IMR-90 (cell line): ENCODE measurements at regions not wholly inside any gene's neighbourhood (a gene's known extent, or its start where the extent isn't known, plus 50 kb on each side); places are given as distances from the start of the nearest gene placed in this dataset.

ENCODE experiments used
- BHLHE40 ChIP-seq: fragments of 150-350 bp; IDR thresholded peaks from 2 replicates; pipeline ENCODE4 v1.6.1; 2016; ENCODE audit warnings: mild to moderate bottlenecking, low read depth, low read length
- FOS ChIP-seq: fragments of 150-350 bp; IDR thresholded peaks from 2 replicates; pipeline ENCODE4 v1.6.1; 2016; ENCODE audit warnings: low read depth, low read length
- MAFK ChIP-seq: IDR thresholded peaks from 2 replicates; pipeline ENCODE4 v1.6.1; 2012; ENCODE audit warnings: low read depth, low read length, improper control_type of control experiment
- MAZ ChIP-seq: IDR thresholded peaks from 2 replicates; pipeline ENCODE4 v1.6.1; 2012; ENCODE audit warnings: low read depth, mild to moderate bottlenecking, low read length, improper control_type of control experiment, moderate library complexity, borderline replicate concordance
- NFE2L2 ChIP-seq: fragments of 150-350 bp; IDR thresholded peaks from 2 replicates; pipeline ENCODE4 v1.6.1; 2016; ENCODE audit warnings: low read depth, mild to moderate bottlenecking, low read length
- POLR2A ChIP-seq: IDR thresholded peaks from 2 replicates; pipeline ENCODE4 v1.6.1; 2012; ENCODE audit warnings: mild to moderate bottlenecking, low read depth, low read length
- RAD21 ChIP-seq: IDR thresholded peaks from 2 replicates; pipeline ENCODE4 v1.6.1; 2012; ENCODE audit warnings: low read length, improper control_type of control experiment
- RCOR1 ChIP-seq: IDR thresholded peaks from 2 replicates; pipeline ENCODE4 v1.6.1; 2012; ENCODE audit warnings: mild to moderate bottlenecking, low read length, improper control_type of control experiment; ENCODE audit not compliant: insufficient replicate concordance
- RFX5 ChIP-seq: IDR thresholded peaks from 2 replicates; pipeline ENCODE4 v1.8.0; 2012; ENCODE audit warnings: low read depth, mild to moderate bottlenecking, low read length, moderate library complexity
- SMC3 ChIP-seq: fragments of 150-350 bp; IDR thresholded peaks from 2 replicates; pipeline ENCODE4 v1.6.1; 2016; ENCODE audit warnings: low read depth, mild to moderate bottlenecking, antibody characterized with exemption, low read length, moderate library complexity
- USF2 ChIP-seq: fragments of 150-350 bp; IDR thresholded peaks from 2 replicates; pipeline ENCODE4 v1.6.1; 2017; ENCODE audit warnings: mild to moderate bottlenecking, antibody characterized with exemption, low read length, low read depth
- TF ChIP-seq, protein P1 (sequence below): conservative IDR thresholded peaks from 2 replicates; pipeline ENCODE4 v1.5.1; 2012; ENCODE audit warnings: mild to moderate bottlenecking, low read depth, low read length, improper control_type of control experiment
- TF ChIP-seq, protein P2 (sequence below): fragments of 150-350 bp; IDR thresholded peaks from 2 replicates; pipeline ENCODE4 v1.6.1; 2016; ENCODE audit warnings: low read depth, mild to moderate bottlenecking, low read length, moderate library complexity, borderline replicate concordance

GRCh38 chr18:1872274-1872673, 699.0 kb downstream of the METTL4 start:
- TF ChIP-seq, protein P1, sequence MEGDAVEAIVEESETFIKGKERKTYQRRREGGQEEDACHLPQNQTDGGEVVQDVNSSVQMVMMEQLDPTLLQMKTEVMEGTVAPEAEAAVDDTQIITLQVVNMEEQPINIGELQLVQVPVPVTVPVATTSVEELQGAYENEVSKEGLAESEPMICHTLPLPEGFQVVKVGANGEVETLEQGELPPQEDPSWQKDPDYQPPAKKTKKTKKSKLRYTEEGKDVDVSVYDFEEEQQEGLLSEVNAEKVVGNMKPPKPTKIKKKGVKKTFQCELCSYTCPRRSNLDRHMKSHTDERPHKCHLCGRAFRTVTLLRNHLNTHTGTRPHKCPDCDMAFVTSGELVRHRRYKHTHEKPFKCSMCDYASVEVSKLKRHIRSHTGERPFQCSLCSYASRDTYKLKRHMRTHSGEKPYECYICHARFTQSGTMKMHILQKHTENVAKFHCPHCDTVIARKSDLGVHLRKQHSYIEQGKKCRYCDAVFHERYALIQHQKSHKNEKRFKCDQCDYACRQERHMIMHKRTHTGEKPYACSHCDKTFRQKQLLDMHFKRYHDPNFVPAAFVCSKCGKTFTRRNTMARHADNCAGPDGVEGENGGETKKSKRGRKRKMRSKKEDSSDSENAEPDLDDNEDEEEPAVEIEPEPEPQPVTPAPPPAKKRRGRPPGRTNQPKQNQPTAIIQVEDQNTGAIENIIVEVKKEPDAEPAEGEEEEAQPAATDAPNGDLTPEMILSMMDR = no peak
- no peak for TF ChIP-seq USF2
- TF ChIP-seq RAD21 = no peak
- no peak for TF ChIP-seq POLR2A
- no peak for TF ChIP-seq RFX5
- TF ChIP-seq FOS = no peak
- TF ChIP-seq RCOR1 = no peak
- TF ChIP-seq BHLHE40 = no peak
- TF ChIP-seq, protein P2, sequence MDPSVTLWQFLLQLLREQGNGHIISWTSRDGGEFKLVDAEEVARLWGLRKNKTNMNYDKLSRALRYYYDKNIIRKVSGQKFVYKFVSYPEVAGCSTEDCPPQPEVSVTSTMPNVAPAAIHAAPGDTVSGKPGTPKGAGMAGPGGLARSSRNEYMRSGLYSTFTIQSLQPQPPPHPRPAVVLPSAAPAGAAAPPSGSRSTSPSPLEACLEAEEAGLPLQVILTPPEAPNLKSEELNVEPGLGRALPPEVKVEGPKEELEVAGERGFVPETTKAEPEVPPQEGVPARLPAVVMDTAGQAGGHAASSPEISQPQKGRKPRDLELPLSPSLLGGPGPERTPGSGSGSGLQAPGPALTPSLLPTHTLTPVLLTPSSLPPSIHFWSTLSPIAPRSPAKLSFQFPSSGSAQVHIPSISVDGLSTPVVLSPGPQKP = no peak
- no peak for TF ChIP-seq MAZ
- TF ChIP-seq MAFK = peak; percentile 33; the same call in 1 of the 2 replicates
- TF ChIP-seq SMC3 = no peak
- no peak for TF ChIP-seq NFE2L2
